Endothelial cell of umbilical vein (primary cell): ENCODE measurements at regions not wholly inside any gene's neighbourhood (a gene's known extent, or its start where the extent isn't known, plus 50 kb on each side); places are given as distances from the start of the nearest gene placed in this dataset.

Source experiments
- BruUV-seq: library from RNA; stranded (reverse); fragments of 400-500 nt; replicated peaks from 2 replicates; lab custom pipeline; 2021; lab: Mats Ljungman, UMichigan
- CTCF ChIA-PET: fragments of 300-600, 350-600 bp; sonication (Branson Sonifier 250); formaldehyde crosslinking; loops from one replicate; lab custom pipeline; 2021; ENCODE audit warnings: antibody characterized with exemption, inconsistent platforms; lab: Charles Lee
- POLR2A ChIA-PET: fragments of 300-600, 350-600 bp; sonication (Branson Sonifier 250); formaldehyde crosslinking; loops from one replicate; lab custom pipeline; 2021; ENCODE audit warnings: antibody characterized with exemption, inconsistent platforms; lab: Charles Lee
- DNase-seq: peaks from one replicate; pipeline ENCODE4 v3.0.0-alpha.2; 2011; ENCODE audit warnings: low read depth, low spot score
- FAIRE-seq: peaks from 2 replicates; lab custom pipeline; 2011; peaks lifted over from hg19 to GRCh38; lab: Jason Lieb, UNC
- H2AFZ ChIP-seq: 2 replicates; pipeline ENCODE4 v1.6.0; 2012; ENCODE audit warnings: low read depth, low read length, control low read depth, inconsistent platforms
- H3K27ac ChIP-seq: 2 replicates; pipeline ENCODE4 v1.5.1; 2011; ENCODE audit warnings: low read depth, mild to moderate bottlenecking, control low read depth, low read length, moderate library complexity; ENCODE audit not compliant: insufficient read depth
- H3K27me3 ChIP-seq, 2 experiments: 2 replicates each; pipeline versions ENCODE4 v1.6.0 to v1.6.1; 2011; ENCODE audit warnings: low read length in 2 of 2, mixed read lengths in 1 of 2; ENCODE audit not compliant: control insufficient read depth in 2 of 2, insufficient read depth in 2 of 2
- H3K36me3 ChIP-seq, 2 experiments: 2 replicates in 1 of 2; 3 replicates in 1 of 2; pipeline ENCODE4 v1.5.1; 2011; ENCODE audit warnings: low read length in 2 of 2, mild to moderate bottlenecking in 1 of 2, moderate library complexity in 1 of 2; ENCODE audit not compliant: control insufficient read depth in 2 of 2, insufficient read depth in 2 of 2; ENCODE audit errors: extremely low read depth in 1 of 2
- H3K4me1 ChIP-seq: 3 replicates; pipeline ENCODE4 v1.5.1; 2011; ENCODE audit warnings: mild to moderate bottlenecking, low read length; ENCODE audit not compliant: control insufficient read depth, insufficient read depth; ENCODE audit errors: extremely low read depth
- H3K4me2 ChIP-seq: 2 replicates; pipeline ENCODE4 v1.6.1; 2011; ENCODE audit warnings: low read length, control low read depth, mixed read lengths; ENCODE audit not compliant: insufficient read depth
- H3K4me3 ChIP-seq, 3 experiments: fragments of 200-600 bp in 1 of 3; sonication (generic), shearing (Covaris generic) in 1 of 3; replicated peaks in 1 of 3; 2 replicates each; pipeline ENCODE4 v1.5.1; 2011 to 2016; ENCODE audit warnings: control low read depth in 3 of 3, low read length in 3 of 3, mild to moderate bottlenecking in 2 of 3, inconsistent platforms in 1 of 3, low read depth in 1 of 3, moderate library complexity in 1 of 3; ENCODE audit not compliant: insufficient read depth in 1 of 3
- H3K79me2 ChIP-seq: 2 replicates; pipeline ENCODE4 v1.6.0; 2012; ENCODE audit warnings: low read length, inconsistent platforms; ENCODE audit not compliant: control insufficient read depth, insufficient read depth
- H3K9ac ChIP-seq: replicated peaks from 2 replicates; pipeline ENCODE3; 2011; ENCODE audit warnings: low read length, control low read depth; ENCODE audit not compliant: insufficient read depth; ENCODE audit errors: extremely low read depth
- H3K9me1 ChIP-seq: replicated peaks from 3 replicates; pipeline ENCODE4 v1.6.0; 2011; ENCODE audit warnings: mild to moderate bottlenecking, low read length; ENCODE audit not compliant: control insufficient read depth, insufficient read depth; ENCODE audit errors: extremely low read depth
- H3K9me3 ChIP-seq: replicated peaks from 2 replicates; pipeline ENCODE4 v1.5.1; 2012; ENCODE audit warnings: low read length, inconsistent platforms; ENCODE audit not compliant: control insufficient read depth, insufficient read depth
- H4K20me1 ChIP-seq: replicated peaks from 2 replicates; pipeline ENCODE3; 2011; ENCODE audit warnings: mild to moderate bottlenecking, low read length; ENCODE audit not compliant: control insufficient read depth, insufficient read depth; ENCODE audit errors: extremely low read depth
- CTCF ChIP-seq, 2 donors: IDR thresholded peaks; 1 replicate in 1 of 2; 2 replicates in 1 of 2; pipeline ENCODE4 v1.5.1; 2011; ENCODE audit warnings: low read length in 2 of 2, mild to moderate bottlenecking in 2 of 2, moderate library complexity in 2 of 2, control low read depth in 1 of 2, inconsistent platforms in 1 of 2, low read depth in 1 of 2; ENCODE audit not compliant: insufficient read depth in 1 of 2; ENCODE audit errors: extremely low read depth in 1 of 2
- EZH2 ChIP-seq: IDR thresholded peaks from 2 replicates; pipeline ENCODE4 v1.6.1; 2012; ENCODE audit warnings: borderline replicate concordance, low read depth, mild to moderate bottlenecking, moderate library complexity, low read length, inconsistent platforms; ENCODE audit not compliant: severe bottlenecking
- FOS ChIP-seq: IDR thresholded peaks from 2 replicates; pipeline ENCODE4 v1.6.1; 2011; ENCODE audit warnings: mild to moderate bottlenecking, low read length, moderate library complexity, borderline replicate concordance; ENCODE audit not compliant: insufficient read depth
- GATA2 ChIP-seq: IDR thresholded peaks from 2 replicates; pipeline ENCODE4 v1.7.0; 2011; ENCODE audit warnings: low read depth, mild to moderate bottlenecking, moderate library complexity, mixed read lengths, low read length; ENCODE audit not compliant: insufficient read length, insufficient read depth
- JUN ChIP-seq: IDR thresholded peaks from 2 replicates; pipeline ENCODE4 v1.6.1; 2011; ENCODE audit warnings: borderline replicate concordance, low read depth; ENCODE audit not compliant: insufficient read length, insufficient read depth
- MAX ChIP-seq: IDR thresholded peaks from 2 replicates; pipeline ENCODE4 v1.6.1; 2011; ENCODE audit not compliant: insufficient read depth, insufficient read length
- MYC ChIP-seq: IDR thresholded peaks from one replicate; pipeline ENCODE4 v1.6.1; 2011; ENCODE audit warnings: mild to moderate bottlenecking, low read depth, low read length
- POLR2A ChIP-seq: IDR thresholded peaks from 2 replicates; pipeline ENCODE4 v1.6.1; 2012; ENCODE audit warnings: low read depth, mild to moderate bottlenecking, control low read depth, low read length
- POLR2AphosphoS5 ChIP-seq: IDR thresholded peaks from 2 replicates; pipeline ENCODE4 v1.6.1; 2012; ENCODE audit warnings: low read depth, mild to moderate bottlenecking, control low read depth, low read length, moderate library complexity; ENCODE audit not compliant: insufficient read depth
- dilution Hi-C: fragments of 300-500 bp; cut with MboI; formaldehyde crosslinking; loops from one replicate; pipeline ENCODE4 v1.15.0; 2019; ENCODE audit warnings: low sequenced_read_pairs; ENCODE audit not compliant: extremely low pct_ligation_motif_present
- intact Hi-C: fragments of 100-400 bp; cut with micrococcal nuclease; formaldehyde crosslinking; loops from one replicate; pipeline ENCODE4 v1.10.0; 2022

- H3K36me3 ChIP-seq, result no peaks in the 10 kb centered on the region
Measured at GRCh38 chr13:73576291-73576690, 517.5 kb downstream of the KLF5 start.

More at GRCh38 chr13:73576291-73576690, 517.5 kb downstream of the KLF5 start:
- Histone ChIP-seq H4K20me1 (no peaks in the 10 kb centered on the region), H3K4me2 (no peak overlapping the region), H3K4me1 (no peaks in the 10 kb centered on the region), H2AFZ (no peak overlapping the region), H3K27ac (no peak overlapping the region), H3K9me1 (no peaks in the 10 kb centered on the region), H3K9ac (no peak overlapping the region), H3K4me3 (no peak overlapping the region), H3K27me3 (no peaks in the 10 kb centered on the region), H3K9me3 (no peaks in the 10 kb centered on the region), H3K79me2 (no peaks in the 10 kb centered on the region)
- intact Hi-C loops, result no loop called here
- BruUV-seq, result no TSS peak
- dilution Hi-C loops, result no loop called here
- ChIA-PET POLR2A (no interaction called here), CTCF (interaction anchor here (1.1 kb wide), 1 partner anchor 14 kb away, joined by 3 read pairs; no protein-coding TSS in a partner anchor)
- TF ChIP-seq POLR2AphosphoS5, result no peak
- TF ChIP-seq MYC, result no peak
- no peak for TF ChIP-seq FOS
- TF ChIP-seq EZH2, result no peak
- no peak for TF ChIP-seq MAX
- TF ChIP-seq POLR2A, result no peak
- TF ChIP-seq JUN, result no peak
- no peak for TF ChIP-seq CTCF (IDR thresholded peaks at IDR 0.05; ENCODE audit: extremely low read depth in 1 of 2, insufficient read depth in 1 of 2, low read depth in 1 of 2, low read length in 2 of 2)
- no peak for TF ChIP-seq GATA2
- FAIRE-seq, result no peak
- DNase-seq, result no peak
